ENCODE measurements at regions not wholly inside any gene's neighbourhood (a gene's known extent, or its start where the extent isn't known, plus 50 kb on each side); places are given as distances from the start of the nearest gene placed in this dataset.

DNA sequence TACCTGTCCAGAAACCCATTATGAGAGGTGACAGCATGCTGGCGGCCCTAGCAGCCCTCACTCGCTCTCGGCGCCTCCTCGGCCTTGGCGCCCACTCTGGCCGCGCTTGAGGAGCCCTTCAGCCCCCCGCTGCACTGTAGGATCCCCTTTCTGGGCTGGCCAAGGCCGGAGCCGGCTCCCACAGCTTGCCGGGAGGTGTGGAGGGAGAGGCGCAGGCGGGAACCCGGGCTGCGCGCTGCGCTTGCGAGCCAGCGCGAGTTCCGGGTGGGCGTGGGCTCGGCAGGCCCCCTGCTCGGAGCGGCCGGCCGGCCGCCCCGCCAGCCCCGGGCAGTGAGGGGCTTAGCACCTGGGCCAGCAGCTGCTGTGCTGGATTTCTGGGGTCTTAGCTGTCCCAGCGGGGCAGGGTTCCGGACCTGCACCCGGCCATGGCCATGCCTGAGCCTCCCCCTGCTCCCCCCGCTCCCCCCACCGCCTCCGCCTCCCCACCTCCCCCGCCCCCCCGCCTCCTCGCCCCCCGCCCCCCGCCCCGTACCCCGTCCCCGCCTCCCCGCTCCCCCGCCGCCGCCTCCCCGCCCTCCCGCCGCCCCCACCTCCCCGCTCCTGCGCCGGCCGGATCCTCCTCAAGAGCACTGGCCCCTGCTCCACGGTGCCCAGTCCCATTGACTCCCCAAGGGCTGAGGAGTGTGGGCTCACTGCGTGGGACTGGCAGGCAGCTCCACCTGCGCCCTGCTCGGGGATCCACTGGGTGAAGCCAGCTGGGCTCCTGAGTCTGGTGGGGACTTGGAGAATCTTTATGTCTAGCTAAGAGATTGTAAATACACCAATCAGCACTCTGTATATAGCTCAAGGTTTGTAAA lies 163.1 kb downstream of the KLHL28 start:
- H3K9me3 ChIP-seq (ENCODE audit: insufficient read depth, low read length), result no peaks in the 10 kb centered on the region
- no peak overlapping the region for H3K4me2 ChIP-seq (ENCODE audit: low read length)
- no peak overlapping the region for H3K4me3 ChIP-seq (ENCODE audit: low read length)
- no peaks in the 10 kb centered on the region for H4K20me1 ChIP-seq (ENCODE audit: insufficient read depth, low read length)
- H2AFZ ChIP-seq (ENCODE audit: low read depth, low read length), result no peak overlapping the region
- no peaks in the 10 kb centered on the region for H3K79me2 ChIP-seq (ENCODE audit: low read length)
- H3K27me3 ChIP-seq (ENCODE audit: low read depth, low read length), result no peaks in the 10 kb centered on the region
- no peaks in the 10 kb centered on the region for H3K36me3 ChIP-seq (replicated peaks; ENCODE audit: low read depth, low read length)
- TF ChIP-seq, protein P1, sequence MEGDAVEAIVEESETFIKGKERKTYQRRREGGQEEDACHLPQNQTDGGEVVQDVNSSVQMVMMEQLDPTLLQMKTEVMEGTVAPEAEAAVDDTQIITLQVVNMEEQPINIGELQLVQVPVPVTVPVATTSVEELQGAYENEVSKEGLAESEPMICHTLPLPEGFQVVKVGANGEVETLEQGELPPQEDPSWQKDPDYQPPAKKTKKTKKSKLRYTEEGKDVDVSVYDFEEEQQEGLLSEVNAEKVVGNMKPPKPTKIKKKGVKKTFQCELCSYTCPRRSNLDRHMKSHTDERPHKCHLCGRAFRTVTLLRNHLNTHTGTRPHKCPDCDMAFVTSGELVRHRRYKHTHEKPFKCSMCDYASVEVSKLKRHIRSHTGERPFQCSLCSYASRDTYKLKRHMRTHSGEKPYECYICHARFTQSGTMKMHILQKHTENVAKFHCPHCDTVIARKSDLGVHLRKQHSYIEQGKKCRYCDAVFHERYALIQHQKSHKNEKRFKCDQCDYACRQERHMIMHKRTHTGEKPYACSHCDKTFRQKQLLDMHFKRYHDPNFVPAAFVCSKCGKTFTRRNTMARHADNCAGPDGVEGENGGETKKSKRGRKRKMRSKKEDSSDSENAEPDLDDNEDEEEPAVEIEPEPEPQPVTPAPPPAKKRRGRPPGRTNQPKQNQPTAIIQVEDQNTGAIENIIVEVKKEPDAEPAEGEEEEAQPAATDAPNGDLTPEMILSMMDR (IDR thresholded peaks at IDR 0.05; ENCODE audit: low read depth, low read length), result no peak
- TF ChIP-seq EZH2phosphoT487 (IDR thresholded peaks at IDR 0.05; ENCODE audit: low read depth), result no peak
- H3K9ac ChIP-seq (ENCODE audit: low read length), result no peak overlapping the region
- no peaks in the 10 kb centered on the region for H3K4me1 ChIP-seq (ENCODE audit: low read length)
- H3K27ac ChIP-seq (ENCODE audit: low read length), result no peak overlapping the region

DNA sequence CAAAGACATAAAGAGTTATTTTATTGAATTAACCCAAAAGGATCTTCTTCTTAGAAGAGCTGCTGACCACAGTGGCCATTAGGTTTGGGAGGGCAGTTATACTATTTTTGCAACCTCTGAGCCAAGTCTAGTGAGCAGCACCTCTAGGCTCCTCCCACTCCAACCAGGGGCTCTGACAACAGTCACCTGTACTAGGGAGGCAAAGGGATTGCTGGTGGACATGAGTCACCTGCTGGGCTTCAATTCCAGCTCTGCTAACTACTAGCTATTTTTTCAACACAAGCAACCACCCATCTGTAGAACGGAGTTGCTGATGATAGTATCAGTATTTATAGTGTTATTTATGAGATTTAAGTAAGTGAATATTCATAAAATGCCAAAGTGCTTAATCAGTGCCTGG lies 166.0 kb downstream of the KLHL28 start:
- no peaks in the 10 kb centered on the region for H3K36me3 ChIP-seq (replicated peaks; ENCODE audit: low read depth, low read length)
- H2AFZ ChIP-seq (ENCODE audit: low read depth, low read length), result no peak overlapping the region
- H3K4me2 ChIP-seq (ENCODE audit: low read length), result no peak overlapping the region
- H4K20me1 ChIP-seq (ENCODE audit: insufficient read depth, low read length), result no peaks in the 10 kb centered on the region
- no peak overlapping the region for H3K4me3 ChIP-seq (ENCODE audit: low read length)
- no peaks in the 10 kb centered on the region for H3K9me3 ChIP-seq (ENCODE audit: insufficient read depth, low read length)
- no peak overlapping the region for H3K27ac ChIP-seq (ENCODE audit: low read length)
- H3K27me3 ChIP-seq (ENCODE audit: low read depth, low read length), result no peaks in the 10 kb centered on the region
- no peak overlapping the region for H3K9ac ChIP-seq (ENCODE audit: low read length)
- TF ChIP-seq, protein P1 (IDR thresholded peaks at IDR 0.05; ENCODE audit: low read depth, low read length), result no peak
- TF ChIP-seq EZH2phosphoT487 (IDR thresholded peaks at IDR 0.05; ENCODE audit: low read depth), result no peak
- no peaks in the 10 kb centered on the region for H3K79me2 ChIP-seq (ENCODE audit: low read length)
- no peaks in the 10 kb centered on the region for H3K4me1 ChIP-seq (ENCODE audit: low read length)

DNA sequence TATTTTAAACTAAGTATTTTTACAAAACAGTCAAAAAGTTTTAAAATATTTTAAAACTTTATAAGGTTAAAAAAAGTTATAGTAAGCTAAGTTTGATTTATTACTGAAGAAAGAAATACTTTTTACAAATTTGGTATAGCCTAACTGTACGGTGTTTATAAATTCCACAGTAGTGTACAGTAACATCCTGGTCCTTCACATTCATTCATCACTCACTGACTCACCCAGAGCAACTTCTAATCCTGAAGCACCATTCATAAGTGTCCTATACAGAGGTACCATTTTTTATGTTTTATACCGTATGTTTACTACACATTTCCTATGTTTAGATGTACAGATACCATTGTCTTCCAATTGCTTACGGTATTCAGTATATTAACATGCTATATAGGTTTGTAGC lies 170.0 kb downstream of the KLHL28 start:
- TF ChIP-seq, protein P1 (IDR thresholded peaks at IDR 0.05; ENCODE audit: low read depth, low read length), result no peak
- TF ChIP-seq EZH2phosphoT487 (IDR thresholded peaks at IDR 0.05; ENCODE audit: low read depth), result no peak
- Histone ChIP-seq H3K27ac (ENCODE audit: low read length) (no peak overlapping the region), H3K9ac (ENCODE audit: low read length) (no peak overlapping the region), H3K36me3 (replicated peaks; ENCODE audit: low read depth, low read length) (no peaks in the 10 kb centered on the region), H3K4me3 (ENCODE audit: low read length) (no peak overlapping the region), H3K4me2 (ENCODE audit: low read length) (no peak overlapping the region), H4K20me1 (ENCODE audit: insufficient read depth, low read length) (no peaks in the 10 kb centered on the region), H3K27me3 (ENCODE audit: low read depth, low read length) (no peaks in the 10 kb centered on the region), H3K79me2 (ENCODE audit: low read length) (no peaks in the 10 kb centered on the region), H3K4me1 (ENCODE audit: low read length) (no peaks in the 10 kb centered on the region), H2AFZ (ENCODE audit: low read depth, low read length) (no peak overlapping the region), H3K9me3 (ENCODE audit: insufficient read depth, low read length) (no peaks in the 10 kb centered on the region)

DNA sequence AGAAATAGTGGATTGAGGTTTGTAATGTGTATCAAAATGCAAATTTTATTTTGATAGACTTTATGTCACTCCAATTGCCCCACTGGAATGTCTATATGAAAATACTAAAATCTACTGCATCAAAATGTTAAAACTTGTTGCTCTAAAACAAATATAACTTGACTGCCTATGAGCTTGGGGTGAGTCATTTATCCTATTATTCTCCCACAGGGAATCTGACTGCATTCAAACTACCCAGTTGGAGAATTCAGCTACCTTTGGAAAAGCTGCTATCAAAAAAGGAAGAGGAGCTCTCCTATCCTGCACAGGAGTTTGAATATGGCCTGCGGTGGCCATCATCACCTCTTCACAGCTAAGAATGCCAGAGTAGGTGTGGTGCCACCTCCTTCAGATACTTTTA lies 173.1 kb downstream of the KLHL28 start:
- Histone ChIP-seq H3K4me3 (ENCODE audit: low read length) (no peak overlapping the region), H2AFZ (ENCODE audit: low read depth, low read length) (no peak overlapping the region), H3K4me1 (ENCODE audit: low read length) (no peaks in the 10 kb centered on the region), H3K36me3 (replicated peaks; ENCODE audit: low read depth, low read length) (no peaks in the 10 kb centered on the region), H3K4me2 (ENCODE audit: low read length) (no peak overlapping the region), H3K9ac (ENCODE audit: low read length) (no peak overlapping the region), H3K9me3 (ENCODE audit: insufficient read depth, low read length) (no peaks in the 10 kb centered on the region), H4K20me1 (ENCODE audit: insufficient read depth, low read length) (no peaks in the 10 kb centered on the region), H3K27me3 (ENCODE audit: low read depth, low read length) (no peaks in the 10 kb centered on the region), H3K79me2 (ENCODE audit: low read length) (no peaks in the 10 kb centered on the region), H3K27ac (ENCODE audit: low read length) (no peak overlapping the region)
- TF ChIP-seq, protein P1 (IDR thresholded peaks at IDR 0.05; ENCODE audit: low read depth, low read length), result no peak
- no peak for TF ChIP-seq EZH2phosphoT487 (IDR thresholded peaks at IDR 0.05; ENCODE audit: low read depth)
